K562 (cell line): ENCODE measurements at regions not wholly inside any gene's neighbourhood (a gene's known extent, or its start where the extent isn't known, plus 50 kb on each side); places are given as distances from the start of the nearest gene placed in this dataset.
A peak's percentile ranks its signal among the peaks of the same experiment; 100 is the strongest.

Source experiments
- CBFA2T3 ChIP-seq: fragments of 450-650 bp; IDR thresholded peaks from 2 replicates; pipeline ENCODE4 v1.6.1; 2017
- CBX5 ChIP-seq: IDR thresholded peaks from 2 replicates; pipeline ENCODE4 v1.6.1; 2014; ENCODE audit warnings: low read depth, borderline replicate concordance
- CC2D1A ChIP-seq: fragments of 450-650 bp; IDR thresholded peaks from 2 replicates; pipeline ENCODE4 v1.6.1; 2017; ENCODE audit warnings: mild to moderate bottlenecking
- DMBX1 ChIP-seq: fragments of 250-450 bp; sonication (Bioruptor Pico); IDR thresholded peaks from 2 replicates; pipeline ENCODE4 v1.8.0; 2022; ENCODE audit warnings: inconsistent platforms, mild to moderate bottlenecking, moderate library complexity, borderline replicate concordance
- EP400 ChIP-seq: fragments of 450-650 bp; IDR thresholded peaks from 2 replicates; pipeline ENCODE4 v1.6.1; 2017; ENCODE audit warnings: antibody characterized with exemption, mild to moderate bottlenecking, moderate library complexity
- FOS ChIP-seq: IDR thresholded peaks from 3 replicates; pipeline ENCODE4 v1.6.1; 2011; ENCODE audit not compliant: insufficient read length; ENCODE audit errors: extremely low read depth
- FOXA3 ChIP-seq, 2 experiments: fragments of 450-650 bp in 1 of 2; sonication (generic) in 1 of 2; formaldehyde crosslinking; IDR thresholded peaks in 1 of 2; conservative IDR thresholded peaks in 1 of 2; 2 replicates each; pipeline versions ENCODE4 v1.4.0 to v1.8.0; 2020 to 2022; ENCODE audit warnings: mild to moderate bottlenecking in 2 of 2, missing genetic modification reagents in 1 of 2
- HCFC1 ChIP-seq: IDR thresholded peaks from 2 replicates; pipeline ENCODE4 v1.6.1; 2012; ENCODE audit warnings: low read depth, low read length, improper control_type of control experiment
- HDAC1 ChIP-seq, 2 experiments: fragments of 450-650 bp; IDR thresholded peaks; 2 replicates each; pipeline ENCODE4 v1.6.1; 2016 to 2017; ENCODE audit warnings: inconsistent platforms in 1 of 2, mild to moderate bottlenecking in 1 of 2, moderate library complexity in 1 of 2
- HDGF ChIP-seq: fragments of 450-650 bp; IDR thresholded peaks from 2 replicates; pipeline ENCODE4 v1.6.1; 2016
- KDM5B ChIP-seq: fragments of 200-600 bp; sonication (generic); IDR thresholded peaks from 2 replicates; pipeline ENCODE4 v1.6.1; 2012; ENCODE audit warnings: low read depth, mild to moderate bottlenecking, moderate library complexity, low read length, control low read depth, inconsistent platforms; ENCODE audit not compliant: insufficient replicate concordance
- MEF2A ChIP-seq: IDR thresholded peaks from 2 replicates; pipeline ENCODE4 v1.6.1; 2011; ENCODE audit warnings: low read depth, mild to moderate bottlenecking, low read length, moderate library complexity; ENCODE audit not compliant: control insufficient read depth
- NUFIP1 ChIP-seq: fragments of 450-650 bp; IDR thresholded peaks from 2 replicates; pipeline ENCODE4 v1.6.1; 2018; ENCODE audit not compliant: partially characterized antibody
- SRF ChIP-seq, 2 experiments: fragments of 250-450, 450-650 bp in 1 of 2; sonication (Bioruptor Pico) in 1 of 2; sonication (generic) in 1 of 2; formaldehyde crosslinking; IDR thresholded peaks; 2 replicates each; pipeline versions ENCODE4 v1.5.0 to v1.5.1; 2020 to 2022; ENCODE audit warnings: mild to moderate bottlenecking in 1 of 2, missing genetic modification reagents in 1 of 2
- ZKSCAN1 ChIP-seq: fragments of 150-350 bp; IDR thresholded peaks from 2 replicates; pipeline ENCODE4 v1.6.1; 2016; ENCODE audit warnings: low read depth, low read length
- ZNF140 ChIP-seq: fragments of 250-450 bp; sonication (Bioruptor Pico); IDR thresholded peaks from 2 replicates; pipeline ENCODE4 v1.8.0; 2021; ENCODE audit warnings: moderate library complexity, mild to moderate bottlenecking, inconsistent platforms
- ZNF507 ChIP-seq: conservative IDR thresholded peaks from 2 replicates; pipeline ENCODE4 v1.6.1; 2017; ENCODE audit warnings: missing genetic modification characterization, missing compliant biosample characterization
- TF ChIP-seq, protein P1 (sequence below): fragments of 250-450 bp; sonication (Bioruptor Pico); IDR thresholded peaks from 2 replicates; pipeline ENCODE4 v1.5.0; 2021
- TF ChIP-seq, protein P2 (sequence below), 2 experiments: fragments of 450-650 bp; IDR thresholded peaks; 2 replicates each; pipeline ENCODE4 v1.6.1; 2018; ENCODE audit warnings: mild to moderate bottlenecking in 2 of 2, low read depth in 1 of 2; ENCODE audit not compliant: partially characterized antibody in 2 of 2
- TF ChIP-seq, protein P3 (sequence below): sonication (generic); formaldehyde crosslinking; IDR thresholded peaks from 2 replicates; pipeline ENCODE4 v1.8.0; 2022; ENCODE audit warnings: mild to moderate bottlenecking, missing genetic modification reagents
- TF ChIP-seq, protein P4 (sequence below): sonication (generic); formaldehyde crosslinking; IDR thresholded peaks from 2 replicates; pipeline ENCODE4 v1.8.0; 2022; ENCODE audit warnings: missing genetic modification reagents, mild to moderate bottlenecking, borderline replicate concordance

DNA sequence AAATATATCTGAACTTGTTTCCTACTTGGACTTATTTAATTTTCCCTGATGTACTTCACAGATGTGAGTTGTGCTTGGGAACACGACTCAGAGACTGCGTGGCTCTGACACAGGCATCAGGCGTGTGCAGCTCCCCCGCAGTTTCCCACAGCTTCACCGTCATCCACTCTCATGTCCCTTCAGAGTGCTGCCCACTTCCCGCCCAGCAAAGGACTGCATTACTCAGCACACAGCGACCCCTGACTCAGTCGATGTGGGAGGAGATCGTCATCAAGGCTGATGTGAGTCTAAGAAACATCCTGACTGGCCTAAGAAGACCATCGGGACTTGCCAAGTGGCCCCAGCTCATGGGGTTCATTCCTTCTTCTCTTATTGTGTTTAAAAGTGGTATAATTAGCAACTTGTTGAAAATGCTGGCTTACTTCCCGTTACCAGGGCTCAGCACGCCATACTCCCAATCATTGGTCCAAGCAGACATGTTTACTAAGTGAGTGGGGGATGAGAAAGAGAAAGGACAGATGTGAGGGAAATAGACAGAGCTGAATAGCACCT lies 539.4 kb upstream of the JARID2 start (continued):
- TF ChIP-seq, protein P1, sequence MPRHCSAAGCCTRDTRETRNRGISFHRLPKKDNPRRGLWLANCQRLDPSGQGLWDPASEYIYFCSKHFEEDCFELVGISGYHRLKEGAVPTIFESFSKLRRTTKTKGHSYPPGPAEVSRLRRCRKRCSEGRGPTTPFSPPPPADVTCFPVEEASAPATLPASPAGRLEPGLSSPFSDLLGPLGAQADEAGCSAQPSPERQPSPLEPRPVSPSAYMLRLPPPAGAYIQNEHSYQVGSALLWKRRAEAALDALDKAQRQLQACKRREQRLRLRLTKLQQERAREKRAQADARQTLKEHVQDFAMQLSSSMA (CRISPR knock-in tag), result no peak
- TF ChIP-seq MEF2A, result no peak
- peak in 1 of 2 experiments; percentile 66; a peak in 2 of 4 replicates for TF ChIP-seq FOXA3 (CRISPR knock-in tag; conservative IDR thresholded peaks at IDR 0.05 in 1 of 2, IDR thresholded peaks at IDR 0.05 in 1 of 2)
- TF ChIP-seq, protein P2, sequence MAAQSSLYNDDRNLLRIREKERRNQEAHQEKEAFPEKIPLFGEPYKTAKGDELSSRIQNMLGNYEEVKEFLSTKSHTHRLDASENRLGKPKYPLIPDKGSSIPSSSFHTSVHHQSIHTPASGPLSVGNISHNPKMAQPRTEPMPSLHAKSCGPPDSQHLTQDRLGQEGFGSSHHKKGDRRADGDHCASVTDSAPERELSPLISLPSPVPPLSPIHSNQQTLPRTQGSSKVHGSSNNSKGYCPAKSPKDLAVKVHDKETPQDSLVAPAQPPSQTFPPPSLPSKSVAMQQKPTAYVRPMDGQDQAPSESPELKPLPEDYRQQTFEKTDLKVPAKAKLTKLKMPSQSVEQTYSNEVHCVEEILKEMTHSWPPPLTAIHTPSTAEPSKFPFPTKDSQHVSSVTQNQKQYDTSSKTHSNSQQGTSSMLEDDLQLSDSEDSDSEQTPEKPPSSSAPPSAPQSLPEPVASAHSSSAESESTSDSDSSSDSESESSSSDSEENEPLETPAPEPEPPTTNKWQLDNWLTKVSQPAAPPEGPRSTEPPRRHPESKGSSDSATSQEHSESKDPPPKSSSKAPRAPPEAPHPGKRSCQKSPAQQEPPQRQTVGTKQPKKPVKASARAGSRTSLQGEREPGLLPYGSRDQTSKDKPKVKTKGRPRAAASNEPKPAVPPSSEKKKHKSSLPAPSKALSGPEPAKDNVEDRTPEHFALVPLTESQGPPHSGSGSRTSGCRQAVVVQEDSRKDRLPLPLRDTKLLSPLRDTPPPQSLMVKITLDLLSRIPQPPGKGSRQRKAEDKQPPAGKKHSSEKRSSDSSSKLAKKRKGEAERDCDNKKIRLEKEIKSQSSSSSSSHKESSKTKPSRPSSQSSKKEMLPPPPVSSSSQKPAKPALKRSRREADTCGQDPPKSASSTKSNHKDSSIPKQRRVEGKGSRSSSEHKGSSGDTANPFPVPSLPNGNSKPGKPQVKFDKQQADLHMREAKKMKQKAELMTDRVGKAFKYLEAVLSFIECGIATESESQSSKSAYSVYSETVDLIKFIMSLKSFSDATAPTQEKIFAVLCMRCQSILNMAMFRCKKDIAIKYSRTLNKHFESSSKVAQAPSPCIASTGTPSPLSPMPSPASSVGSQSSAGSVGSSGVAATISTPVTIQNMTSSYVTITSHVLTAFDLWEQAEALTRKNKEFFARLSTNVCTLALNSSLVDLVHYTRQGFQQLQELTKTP (IDR thresholded peaks at IDR 0.05; ENCODE audit: low read depth in 1 of 2, partially characterized antibody in 2 of 2), result peak; percentile 50 to 59
- TF ChIP-seq ZNF507 (tag), result no peak
- TF ChIP-seq ZNF140, result no peak
- 0 out of 2 replicates have a peak, but pooled peaks have one; percentile 46 for TF ChIP-seq CC2D1A
- TF ChIP-seq HDAC1 (IDR thresholded peaks at IDR 0.05), result peak in 1 of 2 experiments; percentile 80; a peak in 1 of 4 replicates
- no peak for TF ChIP-seq CBX5
- TF ChIP-seq, protein P3, sequence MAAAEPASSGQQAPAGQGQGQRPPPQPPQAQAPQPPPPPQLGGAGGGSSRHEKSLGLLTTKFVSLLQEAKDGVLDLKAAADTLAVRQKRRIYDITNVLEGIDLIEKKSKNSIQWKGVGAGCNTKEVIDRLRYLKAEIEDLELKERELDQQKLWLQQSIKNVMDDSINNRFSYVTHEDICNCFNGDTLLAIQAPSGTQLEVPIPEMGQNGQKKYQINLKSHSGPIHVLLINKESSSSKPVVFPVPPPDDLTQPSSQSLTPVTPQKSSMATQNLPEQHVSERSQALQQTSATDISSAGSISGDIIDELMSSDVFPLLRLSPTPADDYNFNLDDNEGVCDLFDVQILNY (CRISPR knock-in tag), result no peak
- TF ChIP-seq, protein P4, sequence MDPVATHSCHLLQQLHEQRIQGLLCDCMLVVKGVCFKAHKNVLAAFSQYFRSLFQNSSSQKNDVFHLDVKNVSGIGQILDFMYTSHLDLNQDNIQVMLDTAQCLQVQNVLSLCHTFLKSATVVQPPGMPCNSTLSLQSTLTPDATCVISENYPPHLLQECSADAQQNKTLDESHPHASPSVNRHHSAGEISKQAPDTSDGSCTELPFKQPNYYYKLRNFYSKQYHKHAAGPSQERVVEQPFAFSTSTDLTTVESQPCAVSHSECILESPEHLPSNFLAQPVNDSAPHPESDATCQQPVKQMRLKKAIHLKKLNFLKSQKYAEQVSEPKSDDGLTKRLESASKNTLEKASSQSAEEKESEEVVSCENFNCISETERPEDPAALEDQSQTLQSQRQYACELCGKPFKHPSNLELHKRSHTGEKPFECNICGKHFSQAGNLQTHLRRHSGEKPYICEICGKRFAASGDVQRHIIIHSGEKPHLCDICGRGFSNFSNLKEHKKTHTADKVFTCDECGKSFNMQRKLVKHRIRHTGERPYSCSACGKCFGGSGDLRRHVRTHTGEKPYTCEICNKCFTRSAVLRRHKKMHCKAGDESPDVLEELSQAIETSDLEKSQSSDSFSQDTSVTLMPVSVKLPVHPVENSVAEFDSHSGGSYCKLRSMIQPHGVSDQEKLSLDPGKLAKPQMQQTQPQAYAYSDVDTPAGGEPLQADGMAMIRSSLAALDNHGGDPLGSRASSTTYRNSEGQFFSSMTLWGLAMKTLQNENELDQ, result no peak
- TF ChIP-seq KDM5B, result peak; percentile 41
- TF ChIP-seq HDGF, result 0 out of 2 replicates have a peak, but pooled peaks have one; percentile 58
- no peak for TF ChIP-seq SRF (CRISPR knock-in tag; IDR thresholded peaks at IDR 0.05)
- peak; percentile 17 for TF ChIP-seq NUFIP1
- TF ChIP-seq HCFC1, result no peak
- 0 out of 2 replicates have a peak, but pooled peaks have one; percentile 67 for TF ChIP-seq DMBX1 (CRISPR knock-in tag)
- no peak; the same call in 1 of the 2 replicates for TF ChIP-seq ZKSCAN1
- TF ChIP-seq FOS, result peak; percentile 44
- TF ChIP-seq CBFA2T3, result peak; percentile 55
- TF ChIP-seq EP400, result peak; percentile 54
